ENCODE measurements at regions not wholly inside any gene's neighbourhood (a gene's known extent, or its start where the extent isn't known, plus 50 kb on each side); places are given as distances from the start of the nearest gene placed in this dataset.

DNA sequence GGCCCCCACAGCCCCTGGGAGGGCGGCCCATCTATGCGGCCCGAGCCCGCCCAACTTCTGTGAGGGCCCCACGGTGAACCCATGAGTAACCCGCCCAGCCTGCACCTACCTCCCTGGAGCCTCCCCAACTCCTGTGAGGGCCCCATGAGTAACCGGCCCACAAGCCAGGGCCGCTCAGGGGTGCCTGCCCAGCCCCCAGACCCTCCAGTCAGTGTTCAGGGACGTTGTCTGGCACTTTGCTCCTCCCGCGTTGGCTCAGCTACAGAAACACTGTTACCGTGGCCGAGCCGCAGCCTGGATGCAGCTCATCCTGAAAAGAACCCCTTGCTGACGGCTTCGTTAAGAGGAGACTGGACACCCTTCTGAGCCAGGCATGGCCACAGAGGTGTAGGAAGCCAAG lies 179.6 kb downstream of the BRD1 start:
- no peak overlapping the region for H3K4me3 ChIP-seq (ENCODE audit: low read depth, low read length)
- no peak for DNase-seq (ENCODE audit: low read depth)
- TF ChIP-seq, protein P1, sequence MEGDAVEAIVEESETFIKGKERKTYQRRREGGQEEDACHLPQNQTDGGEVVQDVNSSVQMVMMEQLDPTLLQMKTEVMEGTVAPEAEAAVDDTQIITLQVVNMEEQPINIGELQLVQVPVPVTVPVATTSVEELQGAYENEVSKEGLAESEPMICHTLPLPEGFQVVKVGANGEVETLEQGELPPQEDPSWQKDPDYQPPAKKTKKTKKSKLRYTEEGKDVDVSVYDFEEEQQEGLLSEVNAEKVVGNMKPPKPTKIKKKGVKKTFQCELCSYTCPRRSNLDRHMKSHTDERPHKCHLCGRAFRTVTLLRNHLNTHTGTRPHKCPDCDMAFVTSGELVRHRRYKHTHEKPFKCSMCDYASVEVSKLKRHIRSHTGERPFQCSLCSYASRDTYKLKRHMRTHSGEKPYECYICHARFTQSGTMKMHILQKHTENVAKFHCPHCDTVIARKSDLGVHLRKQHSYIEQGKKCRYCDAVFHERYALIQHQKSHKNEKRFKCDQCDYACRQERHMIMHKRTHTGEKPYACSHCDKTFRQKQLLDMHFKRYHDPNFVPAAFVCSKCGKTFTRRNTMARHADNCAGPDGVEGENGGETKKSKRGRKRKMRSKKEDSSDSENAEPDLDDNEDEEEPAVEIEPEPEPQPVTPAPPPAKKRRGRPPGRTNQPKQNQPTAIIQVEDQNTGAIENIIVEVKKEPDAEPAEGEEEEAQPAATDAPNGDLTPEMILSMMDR (conservative IDR thresholded peaks at IDR 0.05; ENCODE audit: low read depth, low read length) = no peak

DNA sequence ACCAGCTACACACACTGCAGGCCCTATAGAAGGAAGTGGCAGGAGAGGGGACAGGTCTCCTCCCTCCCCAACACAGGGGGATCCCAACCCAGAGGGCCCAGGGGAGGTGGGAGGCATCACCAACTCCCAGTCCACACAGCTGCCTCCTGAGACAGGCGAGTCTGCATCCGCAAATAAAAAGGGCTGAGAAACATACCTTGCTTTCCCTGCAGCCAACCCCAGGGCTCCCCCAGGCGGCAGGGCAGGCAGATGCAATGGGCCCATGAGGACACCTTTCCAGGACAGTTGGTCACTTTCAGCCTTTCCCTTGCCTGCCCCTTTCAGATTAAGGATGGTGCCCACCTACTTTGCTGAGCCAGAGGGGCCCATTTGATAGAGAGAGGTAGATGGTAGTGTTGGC lies 180.0 kb downstream of the BRD1 start:
- TF ChIP-seq, protein P1 (conservative IDR thresholded peaks at IDR 0.05; ENCODE audit: low read depth, low read length) = no peak
- H3K4me3 ChIP-seq (ENCODE audit: low read depth, low read length) = no peak overlapping the region
- DNase-seq (ENCODE audit: low read depth) = no peak

DNA sequence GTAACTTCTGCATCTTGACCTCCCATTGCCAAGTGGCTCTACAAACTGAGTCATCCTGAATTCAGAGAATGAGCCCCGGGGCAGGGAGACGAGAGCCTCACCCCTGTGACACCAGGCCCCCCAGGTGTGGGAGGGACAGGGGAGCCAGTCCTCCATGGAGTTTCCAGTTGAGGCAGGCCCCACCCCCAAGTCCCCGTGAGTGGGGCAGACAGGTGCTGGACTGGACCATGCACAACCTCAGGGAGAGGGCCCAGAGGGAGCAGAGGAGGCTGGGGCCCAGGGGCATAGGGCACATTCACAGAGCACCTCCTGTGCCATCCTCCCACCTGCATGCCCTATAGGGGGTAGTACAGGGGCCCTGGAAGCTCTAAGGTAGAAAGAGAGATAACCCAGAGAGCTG lies 180.8 kb downstream of the BRD1 start:
- TF ChIP-seq, protein P1 (conservative IDR thresholded peaks at IDR 0.05; ENCODE audit: low read depth, low read length) = no peak
- DNase-seq (ENCODE audit: low read depth) = no peak
- no peak overlapping the region for H3K4me3 ChIP-seq (ENCODE audit: low read depth, low read length)

DNA sequence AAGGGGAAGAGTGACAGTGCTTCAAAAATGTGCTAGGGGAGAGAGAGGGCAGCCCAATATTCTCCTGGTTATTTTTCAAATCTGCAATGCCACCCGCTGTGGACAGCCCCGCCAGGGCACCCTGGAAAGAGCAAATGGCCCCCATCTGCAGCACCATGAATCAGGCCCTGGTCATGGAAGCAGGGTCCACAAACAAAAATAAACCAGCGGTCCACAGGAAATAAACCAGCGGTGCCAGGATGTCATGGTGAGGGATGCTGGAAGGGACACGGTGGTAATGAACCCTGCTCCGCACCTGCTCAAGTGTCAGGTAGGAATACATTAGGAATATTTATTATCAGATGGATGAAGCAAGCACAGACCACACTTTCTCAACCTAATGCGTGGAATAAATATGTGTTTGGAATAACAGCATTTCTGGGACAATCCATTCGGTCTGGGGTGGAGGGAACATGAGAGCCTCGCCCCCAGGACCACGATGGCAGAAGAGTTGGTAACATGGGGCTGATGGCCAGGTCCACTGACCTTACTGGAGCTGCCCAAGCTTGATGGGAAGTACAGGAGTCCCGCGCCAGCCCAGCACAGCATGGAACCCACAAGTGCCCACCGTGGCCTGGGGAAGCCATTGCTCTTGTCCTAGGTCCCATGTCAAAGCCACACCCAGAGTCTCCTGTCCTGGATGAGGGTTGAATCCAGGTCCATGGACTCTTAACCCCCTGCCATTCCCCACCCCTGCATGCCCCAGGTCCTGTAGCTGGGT lies 181.7 kb downstream of the BRD1 start:
- TF ChIP-seq, protein P1 (conservative IDR thresholded peaks at IDR 0.05; ENCODE audit: low read depth, low read length) = no peak
- no peak overlapping the region for H3K4me3 ChIP-seq (ENCODE audit: low read depth, low read length)
- DNase-seq (ENCODE audit: low read depth) = no peak

DNA sequence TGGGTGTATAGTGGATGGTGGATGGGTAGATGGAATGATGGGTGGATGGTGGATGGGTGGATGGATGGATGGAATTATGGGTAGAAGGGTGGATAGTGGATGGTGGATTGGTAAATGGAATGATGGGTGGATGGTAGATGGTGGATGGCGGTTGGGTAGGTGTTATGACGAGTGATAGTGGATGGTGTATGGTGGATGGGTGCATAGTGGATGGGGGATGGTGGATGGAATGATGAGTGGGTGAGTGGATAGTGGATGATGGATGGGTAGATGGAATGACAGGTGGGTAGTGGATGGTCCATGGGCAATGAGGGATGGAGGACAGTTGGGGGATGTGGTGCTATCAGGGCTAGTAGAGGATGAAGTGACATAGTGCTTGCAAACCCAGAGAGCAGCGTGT lies 182.4 kb downstream of the BRD1 start:
- TF ChIP-seq, protein P1 (conservative IDR thresholded peaks at IDR 0.05; ENCODE audit: low read depth, low read length) = no peak
- no peak for DNase-seq (ENCODE audit: low read depth)
- H3K4me3 ChIP-seq (ENCODE audit: low read depth, low read length) = no peak overlapping the region

DNA sequence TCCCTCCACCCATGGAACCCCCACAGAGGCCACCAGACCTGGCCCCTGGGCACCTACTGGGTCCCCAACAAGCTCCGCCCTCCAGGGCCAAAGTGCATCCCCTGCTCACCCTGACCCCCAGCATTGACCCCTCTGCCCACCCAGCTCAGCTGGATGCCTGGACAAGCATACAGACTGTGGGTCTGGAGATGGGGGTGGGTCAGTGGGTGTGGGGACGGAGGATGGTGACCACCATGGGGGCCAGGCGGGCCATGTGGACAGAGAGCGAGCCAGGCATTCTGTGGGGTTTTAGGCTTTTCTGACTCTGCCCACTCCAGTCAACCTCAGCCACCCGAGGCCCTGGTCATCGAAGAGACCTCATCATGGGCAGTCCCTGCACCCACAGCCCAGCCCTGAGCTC lies 183.7 kb downstream of the BRD1 start:
- TF ChIP-seq, protein P1 (conservative IDR thresholded peaks at IDR 0.05; ENCODE audit: low read depth, low read length) = no peak
- no peak overlapping the region for H3K4me3 ChIP-seq (ENCODE audit: low read depth, low read length)
- no peak for DNase-seq (ENCODE audit: low read depth)

DNA sequence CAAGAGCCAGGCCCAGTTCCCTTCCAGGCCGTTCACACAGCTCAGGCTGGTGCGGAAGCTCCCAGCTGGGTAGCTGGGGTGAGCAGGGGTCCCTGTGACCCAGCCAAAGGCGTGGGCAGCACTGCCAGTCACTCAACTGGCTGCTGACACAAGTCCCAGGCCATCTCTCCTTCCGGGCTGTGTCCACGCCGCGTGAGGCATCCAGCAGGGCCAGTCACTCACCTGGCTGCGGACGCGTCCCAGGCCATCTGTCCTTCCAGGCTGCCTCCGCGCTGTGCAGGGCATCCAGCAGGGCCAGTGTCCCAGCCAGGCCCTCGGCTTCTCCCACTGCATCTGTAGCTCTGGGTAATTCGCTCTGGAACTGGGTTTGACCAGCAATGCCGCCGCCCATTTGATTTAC lies 184.2 kb downstream of the BRD1 start:
- TF ChIP-seq, protein P1 (conservative IDR thresholded peaks at IDR 0.05; ENCODE audit: low read depth, low read length) = no peak
- DNase-seq (ENCODE audit: low read depth) = no peak
- no peak overlapping the region for H3K4me3 ChIP-seq (ENCODE audit: low read depth, low read length)
